GM19397 (cell line): ENCODE measurements at regions not wholly inside any gene's neighbourhood (a gene's known extent, or its start where the extent isn't known, plus 50 kb on each side); places are given as distances from the start of the nearest gene placed in this dataset.

ENCODE experiments used
- ATAC-seq: cut with Tn5 transposase; IDR thresholded peaks from one replicate; pipeline ENCODE4 v1.9.1; 2021; ENCODE audit warnings: mild to moderate bottlenecking, moderate library complexity; ENCODE audit not compliant: unreplicated experiment

- ATAC-seq, result no peak
Observed at GRCh38 chr6:169843110-169843509, 91.7 kb downstream of the ERMARD start.

- ATAC-seq, result no peak
Observed at GRCh38 chr6:169841907-169842606, 90.6 kb downstream of the ERMARD start.

- ATAC-seq, result no peak
Observed at GRCh38 chr6:169841251-169841650, 89.8 kb downstream of the ERMARD start.

GRCh38 chr6:169839898-169840631 is 88.6 kb downstream of the ERMARD start:
- no peak for ATAC-seq

- ATAC-seq, result no peak
Observed at GRCh38 chr6:169839493-169839892, 88.1 kb downstream of the ERMARD start.

- ATAC-seq, result no peak
Observed at GRCh38 chr6:169839029-169839481, 87.6 kb downstream of the ERMARD start.

- ATAC-seq, result no peak
Observed at GRCh38 chr6:169838346-169839028, 87.1 kb downstream of the ERMARD start.

- no peak for ATAC-seq
Observed at GRCh38 chr6:169837529-169838250, 86.3 kb downstream of the ERMARD start.

GRCh38 chr6:169833258-169833794 is 81.9 kb downstream of the ERMARD start:
- no peak for ATAC-seq

- no peak for ATAC-seq
Observed at GRCh38 chr6:169832247-169832948, 81.0 kb downstream of the ERMARD start.

- no peak for ATAC-seq
Observed at GRCh38 chr6:169831450-169832246, 80.2 kb downstream of the ERMARD start.
